Astrocyte (in vitro differentiated cells and primary cell): ENCODE measurements at regions not wholly inside any gene's neighbourhood (a gene's known extent, or its start where the extent isn't known, plus 50 kb on each side); places are given as distances from the start of the nearest gene placed in this dataset.

Experiments used
- EZH2 ChIP-seq: IDR thresholded peaks from 2 replicates; pipeline ENCODE4 v1.6.1; 2012; ENCODE audit warnings: mild to moderate bottlenecking, low read length, inconsistent platforms; ENCODE audit not compliant: insufficient read depth
- TF ChIP-seq, protein P1 (sequence below): IDR thresholded peaks from 2 replicates; pipeline ENCODE4 v1.5.1; 2011; ENCODE audit warnings: low read depth, mild to moderate bottlenecking, inconsistent platforms, low read length, moderate library complexity; ENCODE audit not compliant: insufficient read depth

DNA sequence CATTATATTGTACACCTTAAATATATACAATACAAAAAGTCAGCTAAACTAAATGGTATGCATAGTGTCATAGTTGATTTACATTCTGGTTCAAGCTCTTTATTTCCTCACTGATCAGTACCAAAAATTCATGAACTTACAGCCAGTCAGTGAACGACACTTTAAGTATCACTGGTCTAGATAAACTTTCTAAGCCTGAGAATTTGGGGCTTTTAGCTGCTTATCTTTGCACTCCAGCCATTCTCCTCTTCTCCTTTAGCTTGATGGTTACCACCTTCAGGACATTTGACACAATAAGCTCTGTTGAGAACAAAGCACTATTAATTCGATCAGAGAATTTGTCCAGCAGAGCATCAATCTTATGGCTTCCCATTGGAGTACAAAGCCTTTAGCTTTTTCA lies 83.0 kb upstream of the ALG13 start:
- TF ChIP-seq, protein P1, sequence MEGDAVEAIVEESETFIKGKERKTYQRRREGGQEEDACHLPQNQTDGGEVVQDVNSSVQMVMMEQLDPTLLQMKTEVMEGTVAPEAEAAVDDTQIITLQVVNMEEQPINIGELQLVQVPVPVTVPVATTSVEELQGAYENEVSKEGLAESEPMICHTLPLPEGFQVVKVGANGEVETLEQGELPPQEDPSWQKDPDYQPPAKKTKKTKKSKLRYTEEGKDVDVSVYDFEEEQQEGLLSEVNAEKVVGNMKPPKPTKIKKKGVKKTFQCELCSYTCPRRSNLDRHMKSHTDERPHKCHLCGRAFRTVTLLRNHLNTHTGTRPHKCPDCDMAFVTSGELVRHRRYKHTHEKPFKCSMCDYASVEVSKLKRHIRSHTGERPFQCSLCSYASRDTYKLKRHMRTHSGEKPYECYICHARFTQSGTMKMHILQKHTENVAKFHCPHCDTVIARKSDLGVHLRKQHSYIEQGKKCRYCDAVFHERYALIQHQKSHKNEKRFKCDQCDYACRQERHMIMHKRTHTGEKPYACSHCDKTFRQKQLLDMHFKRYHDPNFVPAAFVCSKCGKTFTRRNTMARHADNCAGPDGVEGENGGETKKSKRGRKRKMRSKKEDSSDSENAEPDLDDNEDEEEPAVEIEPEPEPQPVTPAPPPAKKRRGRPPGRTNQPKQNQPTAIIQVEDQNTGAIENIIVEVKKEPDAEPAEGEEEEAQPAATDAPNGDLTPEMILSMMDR, result no peak
- TF ChIP-seq EZH2, result no peak
